Anterior cingulate cortex (tissue), 58 donors: ENCODE measurements at regions not wholly inside any gene's neighbourhood (a gene's known extent, or its start where the extent isn't known, plus 50 kb on each side); places are given as distances from the start of the nearest gene placed in this dataset.
"Not testable (repeated sequence)": the region's sequence is repeated elsewhere in the genome, so short reads cannot be mapped to it uniquely, and the experiment has no call there.

Source experiments
- DNase-seq, 58 donors: peaks; one replicate each; lab custom pipeline; 2025; lab: John Stamatoyannopoulos, UW

DNA sequence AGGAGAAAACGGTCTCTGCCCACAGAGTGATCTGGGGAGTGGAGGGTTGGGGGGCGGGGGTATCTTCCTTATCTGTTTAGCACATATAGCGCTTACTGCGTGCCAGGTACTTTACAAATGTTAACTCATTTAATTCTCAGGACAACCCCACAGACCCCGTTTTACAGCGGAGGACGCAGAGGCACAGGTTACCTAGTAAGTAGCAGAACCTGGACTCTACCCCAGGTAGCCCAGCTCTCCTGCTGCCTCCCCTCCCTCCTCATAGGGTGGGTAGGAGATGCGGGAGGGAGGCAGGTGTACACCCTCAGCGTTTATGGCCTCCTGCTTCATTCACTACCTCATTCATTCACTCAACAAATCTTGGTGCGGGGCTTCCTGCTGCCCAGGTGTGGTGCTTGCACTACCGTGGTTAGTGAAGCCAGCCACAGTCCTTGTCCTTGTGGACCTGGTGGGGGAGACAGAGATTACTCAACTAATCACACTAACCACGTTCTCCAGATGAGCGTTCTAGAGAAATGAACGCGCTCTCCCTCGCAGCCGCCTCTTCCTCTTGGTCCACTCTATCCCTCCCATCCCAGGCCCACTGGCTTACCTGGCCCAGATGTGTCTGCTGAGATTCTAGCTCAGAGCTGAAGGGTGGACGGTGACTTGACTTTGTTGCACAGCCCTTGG, 102.0 kb downstream of the IER5 start:
- DNase-seq: peak in 2 of 58 donors; percentile 17 to 18

- no peak for DNase-seq
These were observed 103.1 kb downstream of the IER5 start for GRCh38 chr1:181191494-181192040.

DNA sequence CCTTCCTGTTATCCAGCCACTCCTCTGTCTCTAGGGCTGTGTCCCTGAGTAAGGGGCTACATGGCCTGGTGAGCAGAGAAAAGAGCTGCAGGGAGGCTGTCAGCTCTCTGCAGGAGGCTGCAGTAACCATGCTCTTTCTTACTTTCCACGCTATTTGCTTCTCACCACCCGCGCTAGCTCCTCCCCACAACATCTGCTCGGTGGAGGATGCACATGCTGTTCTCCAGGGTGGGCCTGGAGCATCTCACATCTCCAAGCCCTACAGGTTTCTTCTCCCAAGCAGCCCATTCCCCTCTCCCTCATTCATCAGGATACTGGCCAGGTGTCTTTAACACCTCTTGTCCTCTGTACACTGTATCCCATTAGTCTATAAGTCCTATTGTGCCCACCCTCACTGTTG, 103.8 kb downstream of the IER5 start:
- DNase-seq: peak in 5 of 58 donors; percentile 17 to 30 (median 20)

- no peak for DNase-seq
These were observed 114.6 kb downstream of the IER5 start for GRCh38 chr1:181202986-181203555.

DNA sequence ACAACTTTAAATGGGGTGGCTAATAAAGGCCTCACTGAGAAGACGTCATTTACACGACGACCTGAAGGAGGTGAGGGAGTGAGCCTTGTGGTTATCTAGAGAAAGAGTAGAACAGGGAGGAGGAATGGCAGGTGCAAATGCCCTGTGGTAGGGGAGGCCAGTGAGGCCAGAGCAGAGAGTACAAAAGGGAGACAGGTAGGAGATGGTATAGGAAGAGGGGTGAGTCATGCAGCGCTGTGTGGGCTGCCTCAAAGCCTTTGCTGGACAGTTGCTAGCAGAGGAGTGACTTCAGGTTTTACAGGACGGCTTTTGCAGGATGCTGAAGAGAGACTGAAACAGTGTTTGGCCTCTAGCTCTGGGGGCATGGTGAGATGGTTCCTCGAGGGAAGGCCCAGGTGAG, 116.0 kb downstream of the IER5 start:
- no peak for DNase-seq

DNA sequence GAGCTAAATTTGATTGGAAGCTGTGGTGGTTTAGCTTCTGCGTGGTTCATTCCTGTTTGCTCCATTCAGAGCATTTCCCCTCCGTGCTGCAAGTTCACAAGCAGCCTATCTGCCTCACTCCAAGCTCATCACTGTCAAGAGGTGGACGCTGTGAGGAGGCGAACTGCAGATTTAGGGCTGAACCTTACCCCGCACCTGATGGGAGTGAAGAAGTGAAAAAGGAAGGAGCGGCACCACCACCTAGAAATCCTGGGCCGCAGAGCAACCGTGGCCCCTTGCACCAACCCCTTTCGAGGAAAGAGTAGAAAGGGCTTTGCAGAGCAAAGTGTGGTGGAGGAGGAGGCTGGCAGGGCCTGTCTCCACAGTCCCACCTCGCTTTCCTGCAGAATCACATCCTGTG, 117.4 kb downstream of the IER5 start:
- DNase-seq: peak in 1 of 58 donors; percentile 59

DNA sequence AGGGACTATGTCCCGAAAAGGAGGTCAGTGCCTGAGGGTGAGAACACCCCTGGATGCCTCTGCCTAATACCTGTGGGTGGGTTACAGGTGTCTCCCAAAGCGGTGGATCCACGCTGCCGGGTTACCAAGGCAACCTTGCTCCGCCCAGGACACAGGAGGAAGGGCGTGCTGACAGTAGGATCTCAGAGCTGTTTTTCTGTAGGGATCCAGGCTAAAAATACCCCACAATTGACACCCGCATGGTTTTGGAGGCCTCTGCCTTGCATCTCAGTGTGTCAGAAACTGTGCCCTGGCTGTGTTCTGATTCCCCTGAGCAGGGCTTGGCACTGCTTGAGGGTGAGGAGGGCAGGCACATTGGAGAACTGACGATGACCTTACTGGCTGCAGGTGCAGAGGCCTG, 118.0 kb downstream of the IER5 start:
- DNase-seq: peak in 4 of 58 donors; percentile 5 to 60 (median 12)

- peak in 1 of 58 donors; percentile 11 for DNase-seq
These were observed 118.7 kb downstream of the IER5 start for GRCh38 chr1:181206979-181207790.

DNA sequence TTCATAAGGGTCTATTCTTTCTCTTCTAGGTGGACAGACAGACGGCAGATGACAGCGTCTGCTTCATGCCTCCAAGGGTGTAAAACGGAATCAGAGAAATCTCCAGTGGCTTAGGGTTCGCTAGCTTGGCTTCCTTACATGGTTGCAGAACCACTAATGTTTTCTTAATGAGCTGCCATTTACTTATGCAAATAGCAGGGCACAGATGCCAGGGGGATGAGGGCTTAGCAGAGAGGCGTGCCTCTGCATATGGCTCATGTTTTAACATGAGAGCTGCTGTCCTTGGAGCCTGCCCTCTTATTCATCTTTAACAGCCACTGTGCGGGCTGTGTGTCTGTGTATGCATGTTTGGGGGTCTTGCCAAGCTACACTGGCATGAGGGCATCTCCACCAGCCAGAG, 119.6 kb downstream of the IER5 start:
- DNase-seq: no peak

GRCh38 chr1:181208967-181209366, 120.5 kb downstream of the IER5 start:
- DNase-seq: no peak

GRCh38 chr1:181213056-181213455, 124.6 kb downstream of the IER5 start:
- DNase-seq: no peak

DNA sequence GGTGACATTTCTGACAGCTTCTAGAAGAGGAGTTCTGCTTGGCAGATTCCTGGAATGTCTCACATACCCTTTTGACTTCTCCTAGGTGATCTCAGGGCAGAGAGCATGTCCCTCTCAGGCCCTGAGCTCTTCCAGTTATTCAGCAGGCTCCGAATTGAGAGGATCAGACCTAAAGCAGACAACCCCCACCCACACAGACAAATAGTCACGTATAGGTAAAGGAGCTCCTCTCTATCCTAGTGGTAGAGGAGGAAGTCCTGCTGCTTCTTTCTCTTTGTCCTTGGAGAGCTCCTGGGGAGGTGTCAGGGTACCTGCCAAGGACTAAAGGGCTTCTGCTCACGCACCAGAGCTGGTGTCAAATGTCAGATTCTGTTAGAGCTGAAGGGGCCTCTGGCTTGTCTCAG, 128.1 kb downstream of the IER5 start:
- no peak for DNase-seq

DNA sequence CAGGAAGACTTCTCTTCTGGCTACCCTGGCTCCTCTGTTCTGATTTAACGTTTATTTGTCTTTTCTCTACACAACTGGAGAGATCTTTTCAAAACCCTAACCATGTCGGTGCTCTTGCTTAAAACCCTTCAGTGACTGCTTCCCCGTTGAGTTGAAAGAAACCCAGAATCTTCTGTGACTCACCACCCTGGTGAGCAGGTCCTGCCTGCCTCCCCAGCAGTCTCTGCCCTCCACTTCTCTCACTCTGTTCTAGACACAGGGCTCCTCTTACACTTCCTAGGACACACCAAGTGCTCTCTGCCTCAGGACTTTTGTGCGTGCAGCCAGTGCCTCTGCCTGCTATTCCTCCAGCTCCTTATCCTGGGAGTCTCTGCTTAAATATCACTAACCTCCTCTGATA, 131.4 kb downstream of the IER5 start:
- DNase-seq: no peak

DNA sequence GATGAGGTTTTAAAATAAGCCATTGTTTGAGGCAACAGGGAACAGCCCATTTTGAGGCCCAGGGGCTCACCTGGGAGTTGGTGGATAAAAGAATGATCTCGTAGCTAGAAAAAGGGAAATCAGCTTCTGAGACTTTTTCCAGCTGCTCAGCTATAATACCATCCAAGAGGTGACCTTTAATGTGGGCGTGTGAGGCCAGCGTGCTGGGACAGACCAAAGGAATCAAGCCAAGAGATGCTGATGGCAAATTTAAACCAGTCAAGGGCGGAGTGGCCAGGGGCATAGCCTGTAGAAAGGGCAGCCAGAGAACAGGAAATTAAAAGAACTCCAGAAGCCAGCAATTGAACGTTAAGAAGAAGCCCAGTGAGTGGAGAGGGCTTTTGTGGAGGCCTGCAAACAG, 132.6 kb downstream of the IER5 start:
- no peak for DNase-seq

GRCh38 chr1:181222972-181223505, 134.5 kb downstream of the IER5 start:
- no peak for DNase-seq

- DNase-seq: not testable (repeated sequence)
These were observed 138.2 kb downstream of the IER5 start for GRCh38 chr1:181226728-181227127.

DNA sequence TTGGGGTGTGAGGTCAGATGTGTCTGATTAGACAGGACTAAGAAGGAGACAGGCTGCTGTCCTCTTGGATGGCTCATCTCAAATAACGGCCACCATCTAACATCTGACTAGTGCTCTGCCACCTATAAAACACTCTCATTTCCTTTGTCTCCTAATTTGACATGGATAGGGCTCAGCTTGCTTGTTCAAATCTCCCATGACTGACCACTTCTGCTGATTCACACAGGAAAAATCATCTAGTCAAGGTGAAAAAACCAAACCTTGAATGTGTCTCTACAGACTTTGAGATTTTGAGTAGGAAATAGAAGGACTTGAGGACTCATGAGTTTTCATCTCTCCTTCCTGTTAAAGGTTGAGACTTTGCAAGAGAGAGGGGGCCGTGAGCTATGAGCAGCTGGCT, 150.6 kb downstream of the IER5 start:
- DNase-seq: no peak

DNA sequence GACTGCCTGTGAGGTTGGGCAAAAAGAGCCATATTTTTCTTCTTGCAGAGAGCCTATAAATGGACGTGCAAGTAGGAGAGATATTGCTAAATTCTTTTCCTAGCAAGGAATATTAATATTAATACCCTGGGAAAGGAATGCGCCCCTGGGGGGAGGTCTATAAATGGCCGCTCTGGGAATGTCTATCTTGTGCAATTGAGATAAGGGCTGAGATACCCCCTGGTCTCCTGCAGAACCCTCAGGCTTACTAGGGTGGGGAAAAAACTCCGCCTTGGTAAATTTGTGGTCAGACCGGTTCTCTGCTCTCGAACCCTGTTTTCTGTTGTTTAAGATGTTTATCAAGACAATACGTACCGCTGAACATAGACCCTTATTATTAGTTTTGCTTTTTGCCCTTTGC, 157.8 kb downstream of the IER5 start:
- DNase-seq: not testable (repeated sequence)

GRCh38 chr1:181248361-181248760, 159.9 kb downstream of the IER5 start:
- DNase-seq: not testable (repeated sequence)

DNA sequence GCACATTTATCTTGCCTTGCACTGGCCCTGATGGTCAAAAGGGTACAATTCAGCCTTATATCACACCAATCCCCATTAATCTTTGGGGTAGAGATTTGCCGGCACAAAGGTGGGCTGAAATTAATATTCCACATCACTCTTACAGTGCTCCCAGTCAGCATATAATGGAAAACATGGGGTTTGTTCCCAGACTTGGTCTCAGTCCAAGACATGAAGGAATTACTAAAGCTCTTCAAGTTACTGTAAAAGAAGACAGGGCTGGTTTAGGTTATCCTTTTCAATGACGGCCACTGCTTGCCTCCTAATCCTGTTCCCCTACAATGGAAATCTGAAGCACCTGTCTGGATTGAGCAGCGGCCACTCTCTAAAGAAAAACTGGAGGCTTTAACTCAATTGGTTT, 160.7 kb downstream of the IER5 start:
- no peak for DNase-seq

- DNase-seq: no peak
These were observed 161.5 kb downstream of the IER5 start for GRCh38 chr1:181250038-181250437.
